Inferior parietal cortex (tissue), 1 donor: ENCODE measurements at regions not wholly inside any gene's neighbourhood (a gene's known extent, or its start where the extent isn't known, plus 50 kb on each side); places are given as distances from the start of the nearest gene placed in this dataset.
"Not testable (repeated sequence)": the region's sequence is repeated elsewhere in the genome, so short reads cannot be mapped to it uniquely, and the experiment has no call there.

ENCODE experiments used
- DNase-seq: peaks from one replicate; pipeline ENCODE4 v3.0.0-alpha.2; 2016; ENCODE audit errors: extremely low spot score

DNA sequence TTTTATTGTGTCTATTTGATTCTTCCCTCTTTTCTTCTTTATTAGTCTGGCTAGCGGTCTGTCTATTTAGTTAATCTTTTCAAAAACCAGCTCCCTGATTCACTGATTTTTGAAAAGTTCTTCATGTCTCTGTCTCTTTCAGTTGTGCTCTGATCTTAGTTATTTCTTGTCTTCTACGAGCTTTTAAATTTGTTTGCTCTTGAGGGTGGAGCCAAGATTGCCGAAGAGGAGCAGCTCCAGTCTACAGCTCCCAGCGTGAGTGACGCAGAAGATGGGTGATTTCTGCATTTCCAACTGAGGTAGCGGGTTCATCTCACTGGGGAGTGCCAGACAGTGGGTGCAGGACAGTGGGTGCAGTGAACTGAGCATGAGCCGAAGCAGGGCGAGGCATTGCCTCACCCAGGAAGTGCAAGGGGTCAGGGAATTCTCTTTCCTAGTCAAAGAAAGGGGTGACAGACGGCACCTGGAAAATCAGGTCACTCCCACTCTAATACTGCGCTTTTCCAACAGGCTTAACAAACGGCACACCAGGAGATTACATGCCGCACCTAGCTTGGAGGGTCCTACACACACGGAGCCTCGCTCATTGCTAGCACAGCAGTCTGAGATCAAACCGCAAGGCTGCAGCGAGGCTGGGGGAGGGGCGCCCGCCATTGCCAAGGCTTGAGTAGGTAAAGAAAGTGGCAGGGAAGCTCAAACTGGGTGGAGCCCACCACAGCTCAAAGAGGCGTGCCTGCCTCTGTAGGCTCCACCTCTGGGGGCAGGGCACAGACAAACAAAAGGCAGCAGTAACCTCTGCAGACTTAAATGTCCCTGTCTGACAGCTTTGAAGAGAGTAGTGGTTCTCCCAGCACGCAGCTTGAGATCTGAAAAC, 220.6 kb upstream of the IRAK1BP1 start:
- DNase-seq = not testable (repeated sequence)

DNA sequence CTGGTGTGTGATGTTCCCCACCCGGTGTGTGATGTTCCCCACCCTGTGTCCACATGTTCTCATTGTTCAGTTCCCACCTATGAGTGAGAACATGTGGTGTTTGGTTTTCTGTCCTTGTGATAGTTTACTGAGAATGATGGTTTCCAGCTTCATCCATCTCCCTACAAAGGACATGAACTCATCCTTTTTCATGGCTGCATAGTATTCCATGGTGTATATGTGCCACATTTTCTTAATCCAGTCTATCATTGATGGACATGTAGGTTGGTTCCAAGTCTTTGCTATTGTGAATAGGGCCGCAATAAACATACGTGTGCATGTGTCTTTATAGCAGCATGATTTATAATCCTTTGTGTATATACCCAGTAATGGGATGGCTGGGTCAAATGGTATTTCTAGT, 201.5 kb upstream of the IRAK1BP1 start:
- not testable (repeated sequence) for DNase-seq

DNA sequence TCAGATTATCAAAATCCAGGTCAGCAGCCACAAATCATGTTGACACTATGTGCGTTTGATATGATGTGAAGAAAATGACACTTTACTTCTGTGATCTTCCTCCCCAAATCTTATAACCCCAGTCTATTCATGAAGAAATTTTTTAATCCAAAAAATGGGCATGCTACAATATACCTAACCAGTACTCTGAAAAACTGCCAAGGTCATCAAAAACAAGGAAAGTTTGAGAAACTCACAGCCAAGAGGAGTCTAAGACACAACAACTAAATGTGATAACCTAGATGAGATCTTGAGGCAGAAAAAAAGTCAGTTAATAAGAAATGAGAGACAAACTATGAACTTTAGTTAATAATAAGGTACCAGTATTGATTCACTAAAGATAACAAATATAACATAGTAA, 200.6 kb upstream of the IRAK1BP1 start:
- DNase-seq = no peak

DNA sequence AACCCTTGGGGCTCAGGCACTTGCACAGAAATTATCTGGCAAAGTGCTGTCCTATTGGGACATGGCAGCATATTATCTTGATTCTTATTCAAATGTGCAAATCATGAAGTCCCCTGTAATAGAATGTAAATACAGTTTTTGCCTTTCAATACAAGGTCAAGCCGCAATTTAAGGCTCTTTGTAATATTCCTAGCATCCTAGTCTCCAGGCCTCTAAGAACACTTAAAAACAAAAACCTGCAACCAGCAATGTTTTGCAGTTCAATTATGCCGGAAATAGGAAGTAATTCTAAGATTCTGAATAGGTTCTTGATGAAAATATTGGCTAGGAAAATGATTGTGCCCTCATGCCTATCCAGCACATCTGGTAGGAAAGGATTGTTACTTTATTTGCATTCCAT, 197.2 kb upstream of the IRAK1BP1 start:
- no peak for DNase-seq

DNA sequence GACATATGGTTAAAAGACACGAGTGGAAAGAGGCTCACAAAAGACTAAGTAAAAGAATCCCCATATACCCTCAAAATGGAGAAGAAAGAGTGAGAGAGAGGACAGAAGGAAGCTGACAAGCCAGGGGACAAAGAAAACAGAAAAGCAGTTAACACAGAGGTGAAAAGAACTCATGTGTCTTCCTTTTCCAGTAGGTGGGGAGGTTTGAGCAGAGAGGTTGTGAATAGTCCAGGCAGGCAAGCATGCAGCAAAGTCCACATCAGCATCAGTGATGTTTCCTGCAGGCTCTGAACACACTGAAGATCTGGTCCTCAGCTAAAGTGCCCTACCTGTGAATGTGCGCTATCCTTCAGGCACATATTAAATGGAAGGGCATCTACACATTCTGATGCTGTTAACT, 196.5 kb upstream of the IRAK1BP1 start:
- DNase-seq = no peak

DNA sequence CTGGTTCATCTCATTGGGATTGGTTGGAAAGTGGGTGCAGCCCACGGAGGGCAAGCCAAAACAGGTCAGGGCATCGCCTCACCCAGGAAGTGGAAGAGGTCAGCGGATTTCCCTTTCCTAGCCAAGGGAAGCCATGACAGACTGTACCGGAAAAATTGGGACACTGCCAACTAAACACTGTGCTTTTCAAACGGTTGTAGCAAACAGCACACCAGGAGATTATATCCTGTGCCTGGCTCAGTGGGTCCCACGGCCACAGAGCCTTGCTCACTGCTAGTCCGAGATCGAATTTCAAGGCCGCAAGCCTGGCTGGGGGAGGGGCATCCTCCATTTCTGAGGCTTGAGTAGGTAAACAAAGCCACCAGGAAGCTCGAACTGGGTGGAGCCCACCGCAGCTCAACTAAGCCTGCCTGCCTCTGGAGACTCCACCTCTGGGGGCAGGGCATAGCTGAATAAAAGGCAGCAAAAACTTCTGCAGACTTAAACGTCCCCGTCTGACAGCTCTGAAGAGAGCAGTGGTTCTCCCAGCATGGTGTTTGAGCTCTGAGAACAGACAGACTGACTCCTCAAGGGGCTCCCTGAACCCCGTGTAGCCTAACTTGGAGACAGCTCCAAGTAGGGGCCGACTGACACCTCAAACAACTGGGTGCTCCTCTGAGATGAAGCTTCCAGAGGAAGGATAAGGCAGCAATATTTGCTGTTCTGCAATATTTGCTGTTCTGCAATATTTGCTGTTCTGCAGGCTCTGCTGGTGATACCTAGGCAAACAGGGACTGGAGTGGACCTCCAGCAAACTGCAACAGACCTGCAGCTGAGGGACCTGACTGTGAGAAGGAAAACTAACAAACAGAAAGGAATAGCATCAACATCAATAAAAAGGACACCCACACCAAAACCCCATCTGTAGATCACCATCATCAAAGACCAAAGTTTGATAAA, 191.0 kb upstream of the IRAK1BP1 start:
- not testable (repeated sequence) for DNase-seq

DNA sequence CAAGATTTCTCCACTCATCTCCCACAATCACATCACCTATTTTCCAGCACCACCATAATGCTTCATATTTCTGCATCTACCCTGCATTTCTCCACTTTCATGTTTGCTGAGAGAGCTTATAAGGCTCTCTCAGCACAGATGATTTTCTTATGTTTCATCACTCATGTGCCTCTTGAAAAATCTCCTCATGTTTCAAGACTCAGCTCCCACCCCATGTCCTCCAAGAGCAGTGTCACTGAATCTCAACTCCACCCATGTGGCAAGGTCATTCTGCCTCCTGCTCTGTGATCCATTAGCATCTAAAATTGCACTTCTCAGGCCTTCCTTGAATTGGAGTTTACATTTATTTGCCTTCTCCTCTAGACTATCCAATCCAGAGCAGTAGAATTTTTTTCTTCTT, 178.7 kb upstream of the IRAK1BP1 start:
- DNase-seq = no peak

DNA sequence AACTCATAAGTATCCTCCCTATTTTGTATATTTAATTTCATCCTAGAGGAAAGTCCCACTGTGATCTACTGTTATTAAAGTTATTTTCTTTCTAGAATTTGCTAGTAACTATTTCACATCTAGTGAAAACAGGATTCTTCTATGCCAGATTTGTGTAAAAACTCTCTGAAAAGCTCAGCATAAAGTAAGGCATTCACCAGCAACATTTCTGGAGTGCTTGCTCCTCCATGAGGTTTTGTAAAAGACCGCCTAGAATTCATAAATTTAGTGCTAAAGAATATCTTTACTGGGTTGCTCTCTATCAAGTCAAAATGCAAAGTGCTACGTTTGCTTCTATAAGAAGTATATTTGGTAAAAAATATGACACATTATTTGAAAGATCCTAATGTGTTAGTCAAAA, 173.5 kb upstream of the IRAK1BP1 start:
- no peak for DNase-seq

DNA sequence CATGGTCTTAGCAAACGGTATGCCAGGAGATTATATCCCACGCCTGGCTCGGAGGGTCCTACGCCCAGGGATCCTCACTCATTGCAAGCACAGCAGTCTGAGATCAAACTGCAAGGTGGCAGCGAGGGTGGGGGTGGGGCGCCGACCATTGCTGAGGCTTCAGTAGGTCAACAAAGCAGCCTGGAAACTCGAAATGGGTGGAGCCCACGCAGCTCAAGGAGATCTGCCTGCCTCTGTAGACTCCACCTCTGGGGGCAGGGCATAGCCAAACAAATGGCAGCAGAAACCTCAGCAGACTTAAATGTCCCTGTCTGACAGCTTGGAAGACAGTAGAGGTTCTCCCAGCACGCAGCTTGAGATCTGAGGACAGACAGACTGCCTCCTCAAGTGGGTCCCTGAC, 172.7 kb upstream of the IRAK1BP1 start:
- not testable (repeated sequence) for DNase-seq

DNA sequence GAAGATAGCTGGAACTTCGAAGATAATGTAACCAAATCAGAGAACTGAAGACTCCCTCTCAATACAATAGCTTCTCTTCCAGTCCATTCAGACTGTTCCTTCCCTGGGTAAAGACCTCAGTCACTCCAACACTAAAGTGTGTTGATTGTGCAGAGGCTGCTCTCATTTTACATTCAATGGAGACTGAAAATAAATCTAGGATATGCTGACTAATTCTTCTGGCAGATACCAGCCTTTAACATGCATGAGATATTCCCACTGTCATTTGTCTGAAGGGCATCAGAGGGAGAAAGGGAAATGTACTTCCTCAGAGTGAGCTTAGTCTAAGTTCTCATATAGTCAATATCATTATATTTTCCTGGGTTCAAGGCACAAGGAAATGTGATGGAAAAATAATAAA, 166.4 kb upstream of the IRAK1BP1 start:
- DNase-seq = no peak

DNA sequence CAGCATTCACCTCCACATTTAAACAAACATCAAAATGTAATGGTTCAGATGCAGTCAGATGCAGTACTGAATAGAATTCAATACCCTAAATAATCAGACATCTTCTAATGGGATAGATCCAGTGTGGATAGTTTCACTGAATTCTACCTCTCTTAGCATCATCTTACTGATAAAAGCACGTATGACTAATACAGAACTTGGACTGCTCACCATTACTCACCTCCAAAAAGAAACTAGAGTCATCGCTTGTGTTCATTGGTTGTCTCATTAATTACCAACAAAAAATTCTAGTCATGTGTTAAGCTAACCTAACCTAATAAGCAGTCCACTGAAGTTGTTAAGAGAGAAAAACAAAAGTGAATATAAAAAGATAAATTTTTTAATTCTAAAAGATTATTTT, 165.9 kb upstream of the IRAK1BP1 start:
- no peak for DNase-seq

DNA sequence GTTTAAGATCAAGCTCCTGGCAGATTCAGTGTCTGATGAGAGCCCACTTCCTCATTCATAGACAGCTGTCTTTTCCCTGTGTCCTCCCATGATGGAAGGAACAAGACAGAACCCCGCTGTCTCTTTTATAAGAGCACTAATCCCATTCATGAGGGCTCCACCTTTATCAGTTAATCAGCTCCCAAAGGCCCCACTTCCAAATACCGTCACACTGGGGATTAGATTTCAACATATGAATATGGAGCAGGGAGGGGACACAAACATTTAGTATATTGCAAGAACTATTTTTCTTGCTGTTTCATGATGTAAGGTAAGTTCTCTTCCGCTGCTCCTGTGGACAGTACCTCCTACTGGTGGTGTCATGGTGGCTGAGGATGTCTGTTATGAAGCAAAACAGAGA, 158.3 kb upstream of the IRAK1BP1 start:
- DNase-seq = no peak

DNA sequence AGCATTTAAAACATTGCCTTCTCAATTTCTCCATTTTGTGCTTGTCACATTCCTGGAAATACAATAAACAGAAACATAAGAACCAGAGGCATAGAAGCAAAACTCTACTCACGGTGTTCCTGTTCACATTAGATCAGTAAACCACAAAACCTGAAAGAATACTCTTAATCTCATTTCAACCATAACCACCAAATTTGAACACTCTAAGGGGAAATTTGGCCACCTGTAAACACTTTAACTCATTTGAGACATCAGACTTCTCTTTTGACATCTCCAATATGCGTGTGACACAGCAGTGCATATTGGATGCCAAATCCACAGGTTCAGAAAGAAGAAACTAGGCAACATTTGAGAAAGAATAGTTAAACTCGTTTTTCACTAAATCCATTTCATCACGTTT, 153.8 kb upstream of the IRAK1BP1 start:
- no peak for DNase-seq

DNA sequence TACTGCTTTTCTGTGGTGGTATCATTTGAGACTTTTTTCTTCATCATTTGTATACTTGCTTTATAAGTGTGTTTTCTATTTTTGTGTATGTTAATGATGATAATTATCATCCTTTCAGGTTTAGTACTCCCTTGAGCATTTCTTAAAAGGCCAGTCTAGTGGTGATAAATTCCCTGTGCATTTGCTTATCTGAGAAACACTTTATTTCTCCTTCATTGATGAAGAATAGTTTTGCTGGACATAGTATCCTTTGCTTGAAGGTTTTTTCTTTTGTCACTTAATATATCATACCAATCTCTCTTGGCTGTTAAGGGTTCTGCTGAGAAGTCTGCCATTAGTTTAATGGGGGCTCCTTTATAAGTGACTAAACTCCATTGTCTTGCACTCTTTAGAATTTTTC, 123.2 kb upstream of the IRAK1BP1 start:
- DNase-seq = no peak

DNA sequence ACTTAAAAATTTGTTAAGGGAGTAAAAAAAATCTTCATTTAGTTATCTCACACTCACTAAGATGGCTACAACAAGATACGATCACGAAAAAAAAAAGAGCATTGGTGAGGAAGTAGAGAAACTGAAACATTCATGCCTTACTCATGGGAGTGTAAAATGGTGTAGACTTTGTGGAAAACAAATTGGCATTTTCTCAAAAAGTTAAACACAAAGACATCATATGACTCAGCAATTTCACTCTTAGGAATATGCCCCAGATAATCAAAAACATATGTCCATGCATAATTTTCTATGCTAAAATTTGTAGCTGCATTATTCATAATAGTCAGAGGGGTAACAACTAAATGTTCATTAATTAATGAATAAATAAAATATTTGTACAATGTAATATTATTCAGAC, 120.9 kb upstream of the IRAK1BP1 start:
- DNase-seq = no peak

DNA sequence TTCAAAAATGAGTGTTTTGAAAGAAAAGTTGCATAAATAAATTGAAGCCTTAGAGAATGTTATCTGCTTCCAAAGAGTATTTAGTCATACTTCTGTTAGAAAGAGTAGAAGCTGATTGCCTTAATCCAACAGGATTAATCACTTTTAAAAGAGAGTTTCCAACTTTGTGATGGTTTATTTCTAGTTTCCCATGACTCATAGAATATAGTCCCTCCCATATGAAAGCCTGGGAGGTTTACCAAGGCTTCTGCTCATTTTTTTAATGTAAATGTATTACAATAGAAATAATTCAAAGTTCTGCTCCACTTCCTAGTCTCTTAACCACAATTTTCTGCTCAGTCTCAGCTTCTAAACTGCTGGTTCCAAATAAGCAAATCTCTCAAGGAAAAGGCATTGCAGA, 118.0 kb upstream of the IRAK1BP1 start:
- no peak for DNase-seq

DNA sequence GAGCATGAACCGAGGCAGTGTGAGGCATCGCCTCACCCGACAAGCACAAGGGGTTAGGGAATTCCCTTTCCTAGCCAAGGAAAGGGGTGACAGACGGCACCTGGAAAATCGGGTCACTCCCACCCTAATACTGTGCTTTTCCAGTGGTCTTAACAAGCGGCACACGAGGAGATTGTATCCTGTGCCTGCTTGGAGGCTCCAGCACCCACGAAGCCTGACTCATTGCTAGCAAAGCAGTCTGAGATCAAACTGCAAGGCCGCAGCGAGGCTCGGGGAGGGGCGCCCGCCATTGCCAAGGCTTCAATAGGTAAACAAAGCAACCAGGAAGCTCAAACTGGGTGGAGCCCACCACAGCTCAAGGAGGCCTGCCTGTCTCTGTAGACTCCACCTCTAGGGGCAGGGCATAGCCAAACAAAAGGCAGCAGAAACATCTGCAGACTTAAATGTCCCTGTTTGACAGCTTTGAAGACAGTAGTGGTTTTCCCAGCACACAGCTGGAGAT, 109.0 kb upstream of the IRAK1BP1 start:
- not testable (repeated sequence) for DNase-seq

DNA sequence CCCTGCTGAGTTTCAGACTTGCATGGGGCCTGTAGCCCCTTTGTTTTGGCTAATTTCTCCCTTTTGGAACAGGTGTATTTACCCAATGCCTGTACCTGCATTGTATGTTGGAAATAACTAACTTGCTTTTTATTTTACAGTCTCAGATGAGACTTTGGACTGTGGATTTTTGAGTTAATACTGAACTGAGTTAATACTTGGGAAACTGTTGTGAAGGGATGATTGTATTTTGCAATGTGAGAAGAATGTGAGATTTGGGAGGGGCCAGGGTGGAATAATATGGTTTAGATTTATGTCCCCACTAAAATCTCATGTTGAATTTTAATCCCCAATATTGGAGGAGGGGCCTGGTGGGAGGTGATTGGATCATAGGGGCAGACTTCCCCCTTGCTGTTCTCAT, 99.1 kb upstream of the IRAK1BP1 start:
- DNase-seq = no peak

DNA sequence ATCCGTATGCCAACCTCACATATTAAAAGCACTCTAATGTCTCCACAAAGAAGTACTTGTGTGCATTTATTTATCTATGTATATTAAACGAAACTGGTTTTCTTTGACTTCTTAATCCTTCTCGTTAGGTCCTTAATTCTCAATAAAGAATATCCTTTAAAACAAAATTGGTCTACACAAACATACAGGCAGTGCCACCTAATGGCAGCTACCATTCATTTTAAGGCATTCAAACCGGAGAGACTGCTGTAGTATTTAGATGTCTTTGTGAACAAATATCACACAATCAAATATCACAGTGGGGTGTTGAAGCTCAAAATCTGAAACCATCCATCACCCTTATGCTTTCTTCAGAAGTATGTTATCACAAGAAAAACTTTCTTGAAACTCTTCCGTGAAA, 96.6 kb upstream of the IRAK1BP1 start:
- DNase-seq = no peak

DNA sequence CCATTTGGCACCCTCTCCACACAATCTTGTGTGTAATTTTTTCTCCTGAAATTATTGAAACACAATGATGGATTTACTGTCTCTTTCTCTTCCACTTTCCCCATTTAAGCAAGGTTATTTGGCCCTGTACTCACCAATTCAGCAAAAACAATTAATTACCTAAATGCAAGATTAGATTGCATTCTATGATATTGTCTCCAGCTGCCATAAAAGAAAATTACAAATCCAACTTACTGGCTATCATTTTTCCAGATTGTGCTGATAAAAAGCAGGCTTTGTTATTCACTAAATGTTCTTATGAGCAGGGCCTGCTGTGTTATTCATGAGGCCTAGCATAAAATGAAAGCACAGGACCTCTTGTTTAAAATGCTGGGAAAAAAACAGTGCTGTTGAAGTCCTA, 95.8 kb upstream of the IRAK1BP1 start:
- DNase-seq = no peak

DNA sequence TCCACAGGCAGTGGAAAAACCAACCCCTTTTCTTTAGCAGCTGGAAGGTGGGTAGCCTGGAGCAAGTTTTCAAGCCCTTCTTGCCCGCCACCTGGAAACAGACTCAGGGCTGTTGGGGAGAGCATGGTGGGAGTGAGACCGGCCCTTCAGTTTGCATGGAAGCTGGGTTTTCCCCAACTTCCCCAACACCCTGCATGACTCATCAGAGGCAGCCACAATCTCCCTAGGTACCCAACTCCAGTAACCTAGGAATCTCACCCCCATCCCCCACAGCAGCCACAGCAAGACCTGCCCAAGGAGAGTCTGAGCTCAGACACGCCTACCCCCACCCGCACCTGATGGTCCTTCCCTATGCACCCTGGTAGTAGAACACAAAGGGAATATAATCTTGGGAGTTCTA, 86.3 kb upstream of the IRAK1BP1 start:
- DNase-seq = no peak

DNA sequence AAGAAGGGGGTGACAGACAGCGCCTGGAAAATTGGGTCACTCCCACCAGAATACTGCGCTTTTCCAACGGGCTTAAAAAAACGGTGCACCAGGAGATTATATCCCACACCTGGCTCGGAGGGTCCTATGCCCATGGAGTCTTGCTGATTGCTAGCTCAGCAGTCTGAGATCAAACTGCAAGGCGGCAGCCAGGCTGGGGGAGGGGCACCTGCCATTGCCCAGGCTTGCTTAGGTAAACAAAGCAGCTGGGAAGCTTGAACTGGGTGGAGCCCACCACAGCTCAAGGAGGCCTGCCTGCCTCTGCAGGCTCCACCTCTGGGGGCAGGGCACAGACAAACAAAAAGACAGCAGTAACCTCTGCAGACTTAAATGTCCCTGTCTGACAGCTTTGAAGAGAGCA, 84.0 kb upstream of the IRAK1BP1 start:
- DNase-seq = not testable (repeated sequence)

DNA sequence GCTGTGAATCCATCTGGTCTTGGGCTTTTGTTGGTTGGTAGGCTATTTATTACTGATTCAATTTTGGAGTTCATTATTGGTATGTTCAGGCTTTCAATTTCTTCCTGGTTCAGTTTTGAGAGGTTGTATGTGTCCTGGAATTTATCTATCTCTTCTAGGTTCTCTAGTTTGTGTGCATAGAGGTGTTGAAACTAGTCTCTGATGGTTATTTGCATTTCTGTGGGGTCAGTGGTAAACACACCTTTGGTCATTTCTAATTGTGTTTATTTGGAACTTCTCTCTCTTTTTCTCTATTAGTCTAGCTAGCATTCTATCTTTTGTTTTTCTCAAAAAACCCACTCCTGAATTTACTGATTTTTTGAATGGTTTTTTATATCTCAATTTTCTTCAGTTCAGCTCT, 70.1 kb upstream of the IRAK1BP1 start:
- no peak for DNase-seq
